ENCODE measurements at regions not wholly inside any gene's neighbourhood (a gene's known extent, or its start where the extent isn't known, plus 50 kb on each side); places are given as distances from the start of the nearest gene placed in this dataset.

- Histone ChIP-seq H3K9ac (ENCODE audit: low read depth, low read length, poor library complexity, severe bottlenecking) (no peak overlapping the region), H3K4me3 (ENCODE audit: low read length, poor library complexity, severe bottlenecking) (no peak overlapping the region), H3K9me2 (replicated peaks; ENCODE audit: low read depth, low read length) (no peaks in the 10 kb centered on the region), H3K4me2 (ENCODE audit: low read depth, low read length, poor library complexity, severe bottlenecking) (no peak overlapping the region), H3F3A (ENCODE audit: low read depth) (no peaks in the 10 kb centered on the region), H3K36me3 (ENCODE audit: insufficient read depth, low read length) (no peaks in the 10 kb centered on the region), H2AFZ (ENCODE audit: low read length) (no peak overlapping the region), H3K27me3 (ENCODE audit: insufficient read depth, low read length, poor library complexity, severe bottlenecking) (no peaks in the 10 kb centered on the region), H4K20me1 (ENCODE audit: insufficient read depth, low read length, poor library complexity, severe bottlenecking) (no peaks in the 10 kb centered on the region), H3K79me2 (ENCODE audit: insufficient read depth, low read length) (no peaks in the 10 kb centered on the region), H3K4me1 (ENCODE audit: insufficient read depth, low read length, poor library complexity, severe bottlenecking) (peaks cover 2% of the 10 kb centered on the region), H3K9me3 (ENCODE audit: insufficient read depth, low read depth, low read length) (no peaks in the 10 kb centered on the region)
- TF ChIP-seq EZH2phosphoT487 (IDR thresholded peaks at IDR 0.05; ENCODE audit: borderline replicate concordance), result no peak
- TF ChIP-seq, protein P1, sequence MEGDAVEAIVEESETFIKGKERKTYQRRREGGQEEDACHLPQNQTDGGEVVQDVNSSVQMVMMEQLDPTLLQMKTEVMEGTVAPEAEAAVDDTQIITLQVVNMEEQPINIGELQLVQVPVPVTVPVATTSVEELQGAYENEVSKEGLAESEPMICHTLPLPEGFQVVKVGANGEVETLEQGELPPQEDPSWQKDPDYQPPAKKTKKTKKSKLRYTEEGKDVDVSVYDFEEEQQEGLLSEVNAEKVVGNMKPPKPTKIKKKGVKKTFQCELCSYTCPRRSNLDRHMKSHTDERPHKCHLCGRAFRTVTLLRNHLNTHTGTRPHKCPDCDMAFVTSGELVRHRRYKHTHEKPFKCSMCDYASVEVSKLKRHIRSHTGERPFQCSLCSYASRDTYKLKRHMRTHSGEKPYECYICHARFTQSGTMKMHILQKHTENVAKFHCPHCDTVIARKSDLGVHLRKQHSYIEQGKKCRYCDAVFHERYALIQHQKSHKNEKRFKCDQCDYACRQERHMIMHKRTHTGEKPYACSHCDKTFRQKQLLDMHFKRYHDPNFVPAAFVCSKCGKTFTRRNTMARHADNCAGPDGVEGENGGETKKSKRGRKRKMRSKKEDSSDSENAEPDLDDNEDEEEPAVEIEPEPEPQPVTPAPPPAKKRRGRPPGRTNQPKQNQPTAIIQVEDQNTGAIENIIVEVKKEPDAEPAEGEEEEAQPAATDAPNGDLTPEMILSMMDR (conservative IDR thresholded peaks at IDR 0.05; ENCODE audit: low read length), result no peak
Measured at GRCh38 chr2:150100834-150101233, 386.6 kb downstream of the RND3 start.

- H3K27me3 ChIP-seq (ENCODE audit: insufficient read depth, low read length, poor library complexity, severe bottlenecking), result no peaks in the 10 kb centered on the region
- H3F3A ChIP-seq (ENCODE audit: low read depth), result no peaks in the 10 kb centered on the region
- no peaks in the 10 kb centered on the region for H3K9me2 ChIP-seq (replicated peaks; ENCODE audit: low read depth, low read length)
- peaks cover 2% of the 10 kb centered on the region for H3K4me1 ChIP-seq (ENCODE audit: insufficient read depth, low read length, poor library complexity, severe bottlenecking)
- no peak overlapping the region for H3K9ac ChIP-seq (ENCODE audit: low read depth, low read length, poor library complexity, severe bottlenecking)
- H3K36me3 ChIP-seq (ENCODE audit: insufficient read depth, low read length), result no peaks in the 10 kb centered on the region
- H3K9me3 ChIP-seq (ENCODE audit: insufficient read depth, low read depth, low read length), result no peaks in the 10 kb centered on the region
- H4K20me1 ChIP-seq (ENCODE audit: insufficient read depth, low read length, poor library complexity, severe bottlenecking), result no peaks in the 10 kb centered on the region
- H3K79me2 ChIP-seq (ENCODE audit: insufficient read depth, low read length), result no peaks in the 10 kb centered on the region
- H3K4me2 ChIP-seq (ENCODE audit: low read depth, low read length, poor library complexity, severe bottlenecking), result no peak overlapping the region
- no peak overlapping the region for H3K4me3 ChIP-seq (ENCODE audit: low read length, poor library complexity, severe bottlenecking)
- H2AFZ ChIP-seq (ENCODE audit: low read length), result no peak overlapping the region
- no peak for TF ChIP-seq EZH2phosphoT487 (IDR thresholded peaks at IDR 0.05; ENCODE audit: borderline replicate concordance)
- TF ChIP-seq, protein P1 (conservative IDR thresholded peaks at IDR 0.05; ENCODE audit: low read length), result no peak
Measured at GRCh38 chr2:150100336-150100735, 387.1 kb downstream of the RND3 start.

DNA sequence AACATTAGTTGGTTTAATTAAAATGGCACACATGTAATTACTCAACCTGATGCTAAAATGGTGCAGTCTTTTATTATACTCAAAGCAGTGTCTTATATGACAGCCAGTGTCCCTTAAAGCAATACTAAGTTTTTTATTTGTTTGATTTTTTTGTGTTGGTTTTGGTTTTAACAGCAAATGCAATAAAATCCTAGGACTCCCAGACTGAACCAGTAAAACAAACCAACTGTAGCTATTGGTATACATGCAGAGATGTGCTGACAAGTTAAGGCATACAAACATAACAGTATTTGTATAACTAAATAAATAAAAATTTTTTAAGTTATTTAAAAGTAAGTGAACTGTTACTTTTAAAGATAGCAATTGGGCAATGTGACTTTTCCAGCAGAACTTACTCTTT lies 387.7 kb downstream of the RND3 start:
- Histone ChIP-seq H3K79me2 (ENCODE audit: insufficient read depth, low read length) (no peaks in the 10 kb centered on the region), H3K9me3 (ENCODE audit: insufficient read depth, low read depth, low read length) (no peaks in the 10 kb centered on the region), H3K4me3 (ENCODE audit: low read length, poor library complexity, severe bottlenecking) (no peak overlapping the region), H3K9ac (ENCODE audit: low read depth, low read length, poor library complexity, severe bottlenecking) (no peak overlapping the region), H4K20me1 (ENCODE audit: insufficient read depth, low read length, poor library complexity, severe bottlenecking) (no peaks in the 10 kb centered on the region), H3K27me3 (ENCODE audit: insufficient read depth, low read length, poor library complexity, severe bottlenecking) (no peaks in the 10 kb centered on the region), H3K4me2 (ENCODE audit: low read depth, low read length, poor library complexity, severe bottlenecking) (no peak overlapping the region), H2AFZ (ENCODE audit: low read length) (no peak overlapping the region), H3F3A (ENCODE audit: low read depth) (no peaks in the 10 kb centered on the region), H3K4me1 (ENCODE audit: insufficient read depth, low read length, poor library complexity, severe bottlenecking) (peaks cover 2% of the 10 kb centered on the region), H3K36me3 (ENCODE audit: insufficient read depth, low read length) (no peaks in the 10 kb centered on the region), H3K9me2 (replicated peaks; ENCODE audit: low read depth, low read length) (no peaks in the 10 kb centered on the region)
- TF ChIP-seq EZH2phosphoT487 (IDR thresholded peaks at IDR 0.05; ENCODE audit: borderline replicate concordance), result no peak
- TF ChIP-seq, protein P1 (conservative IDR thresholded peaks at IDR 0.05; ENCODE audit: low read length), result no peak

Data from Loucy (cell line).